HEK293 (cell line): ENCODE measurements at regions not wholly inside any gene's neighbourhood (a gene's known extent, or its start where the extent isn't known, plus 50 kb on each side); places are given as distances from the start of the nearest gene placed in this dataset.

Experiments
- CTCF ChIP-seq: fragments of 450-650 bp; formaldehyde crosslinking; IDR thresholded peaks from 2 replicates; pipeline ENCODE4 v1.5.1; 2016; ENCODE audit warnings: missing biosample characterization, missing genetic modification characterization
- RBAK ChIP-seq: fragments of 450-650 bp; formaldehyde crosslinking; IDR thresholded peaks from 2 replicates; pipeline ENCODE4 v1.5.1; 2016; ENCODE audit warnings: missing biosample characterization, missing genetic modification characterization
- REST ChIP-seq: fragments of 450-650 bp; formaldehyde crosslinking; IDR thresholded peaks from 2 replicates; pipeline ENCODE4 v1.5.1; 2016; ENCODE audit warnings: missing biosample characterization, missing genetic modification characterization
- ZBTB21 ChIP-seq: fragments of 450-650 bp; formaldehyde crosslinking; IDR thresholded peaks from 2 replicates; pipeline ENCODE4 v1.5.1; 2017; ENCODE audit warnings: missing biosample characterization, missing genetic modification characterization
- ZNF324 ChIP-seq: fragments of 450-650 bp; formaldehyde crosslinking; IDR thresholded peaks from 2 replicates; pipeline ENCODE4 v1.5.1; 2016; ENCODE audit warnings: missing biosample characterization, missing genetic modification characterization
- ZNF354C ChIP-seq: fragments of 450-650 bp; formaldehyde crosslinking; IDR thresholded peaks from 2 replicates; pipeline ENCODE4 v1.5.1; 2016; ENCODE audit warnings: missing biosample characterization, missing genetic modification characterization, low read depth, borderline replicate concordance
- ZNF513 ChIP-seq: fragments of 450-650 bp; IDR thresholded peaks from 2 replicates; pipeline ENCODE4 v1.5.1; 2018; ENCODE audit warnings: missing biosample characterization, missing genetic modification characterization
- ZNF514 ChIP-seq: fragments of 450-650 bp; formaldehyde crosslinking; IDR thresholded peaks from 2 replicates; pipeline ENCODE4 v1.5.1; 2016; ENCODE audit warnings: missing biosample characterization, missing genetic modification characterization
- ZNF791 ChIP-seq: fragments of 450-650 bp; formaldehyde crosslinking; IDR thresholded peaks from 2 replicates; pipeline ENCODE4 v1.5.1; 2016; ENCODE audit warnings: missing biosample characterization, missing genetic modification characterization

- TF ChIP-seq RBAK (tag by site-specific recombination) (no peak), CTCF (tag by site-specific recombination) (no peak), ZBTB21 (tag by site-specific recombination) (no peak), ZNF791 (tag by site-specific recombination) (no peak), ZNF514 (tag by site-specific recombination) (no peak), ZNF513 (tag by site-specific recombination) (no peak), ZNF324 (tag by site-specific recombination) (no peak), ZNF354C (tag by site-specific recombination) (no peak), REST (tag by site-specific recombination) (no peak)
Measured at GRCh38 chr2:39542523-39542922, 105.4 kb upstream of the MAP4K3 start.
